ENCODE measurements at regions not wholly inside any gene's neighbourhood (a gene's known extent, or its start where the extent isn't known, plus 50 kb on each side); places are given as distances from the start of the nearest gene placed in this dataset.

DNA sequence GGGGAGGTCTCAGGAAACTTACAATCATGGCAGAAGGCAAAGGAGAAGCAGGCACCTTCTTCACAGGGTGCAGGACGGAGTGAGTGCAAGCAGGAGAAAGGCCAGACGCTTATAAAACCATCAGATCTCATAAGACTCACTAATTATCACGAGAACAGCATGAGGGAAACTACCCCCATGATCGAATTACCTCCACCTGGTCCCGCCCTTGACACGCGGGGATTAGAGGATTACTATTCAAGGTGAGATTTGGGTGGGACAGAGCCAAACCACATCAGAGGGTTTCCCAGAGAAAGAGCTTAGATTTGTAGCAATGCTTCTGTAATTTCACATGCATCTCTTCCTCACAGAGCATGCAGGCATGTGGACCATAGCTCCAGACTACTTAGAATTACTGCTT, 615.7 kb upstream of the UBE2E2 start:
- Histone ChIP-seq H2AFZ (ENCODE audit: low read depth, low read length) (no peak overlapping the region), H3K4me3 (ENCODE audit: low read depth in 1 of 2, low read length in 2 of 2) (no peak overlapping the region), H3K36me3 (ENCODE audit: insufficient read depth, low read length) (no peaks in the 10 kb centered on the region), H3K4me1 (ENCODE audit: insufficient read depth, low read length) (no peaks in the 10 kb centered on the region), H4K20me1 (ENCODE audit: insufficient read depth, low read length) (no peaks in the 10 kb centered on the region), H3K9ac (ENCODE audit: low read depth, low read length) (no peak overlapping the region), H3K4me2 (ENCODE audit: insufficient read depth, low read length) (no peak overlapping the region), H3K9me3 (ENCODE audit: insufficient read depth, low read length, severe bottlenecking) (no peaks in the 10 kb centered on the region), H3K27me3 (ENCODE audit: insufficient read depth, low read length, poor library complexity) (no peaks in the 10 kb centered on the region), H3K79me2 (ENCODE audit: insufficient read depth, low read length) (no peaks in the 10 kb centered on the region), H3K27ac (ENCODE audit: low read length) (no peak overlapping the region)
- TF ChIP-seq CTCF (IDR thresholded peaks at IDR 0.05; ENCODE audit: borderline replicate concordance, extremely low read depth, low read length, poor library complexity, severe bottlenecking) (no peak), EZH2 (IDR thresholded peaks at IDR 0.05; ENCODE audit: borderline replicate concordance, low read depth, low read length, severe bottlenecking) (no peak)
- ATAC-seq (ENCODE audit: insufficient read depth, low read depth) (no peak), DNase-seq (no peak)

DNA sequence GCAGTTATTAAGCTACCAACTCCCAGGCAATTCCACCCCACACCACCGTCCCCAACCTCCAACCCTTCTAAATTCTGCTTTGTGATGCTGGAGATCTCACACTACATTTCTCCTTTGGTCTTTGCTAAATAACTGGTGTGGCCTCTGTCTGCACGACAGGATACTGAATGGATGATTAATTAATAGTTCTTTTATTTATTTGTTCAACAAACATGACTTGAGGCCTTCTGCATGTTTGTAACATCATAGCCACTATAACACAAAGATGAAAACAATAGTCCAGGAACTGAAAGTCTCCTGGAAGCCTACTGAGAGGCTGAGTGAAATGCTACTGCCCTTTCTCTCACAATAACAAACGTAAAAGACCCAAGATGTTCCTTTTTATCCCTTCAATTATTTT, 609.5 kb upstream of the UBE2E2 start:
- Histone ChIP-seq H2AFZ (ENCODE audit: low read depth, low read length) (no peak overlapping the region), H3K27me3 (ENCODE audit: insufficient read depth, low read length, poor library complexity) (no peaks in the 10 kb centered on the region), H3K27ac (ENCODE audit: low read length) (no peak overlapping the region), H3K4me3 (ENCODE audit: low read depth in 1 of 2, low read length in 2 of 2) (no peak overlapping the region), H4K20me1 (ENCODE audit: insufficient read depth, low read length) (no peaks in the 10 kb centered on the region), H3K9me3 (ENCODE audit: insufficient read depth, low read length, severe bottlenecking) (no peaks in the 10 kb centered on the region), H3K36me3 (ENCODE audit: insufficient read depth, low read length) (no peaks in the 10 kb centered on the region), H3K9ac (ENCODE audit: low read depth, low read length) (no peak overlapping the region), H3K4me2 (ENCODE audit: insufficient read depth, low read length) (no peak overlapping the region), H3K4me1 (ENCODE audit: insufficient read depth, low read length) (no peaks in the 10 kb centered on the region), H3K79me2 (ENCODE audit: insufficient read depth, low read length) (no peaks in the 10 kb centered on the region)
- DNase-seq (no peak), ATAC-seq (ENCODE audit: insufficient read depth, low read depth) (no peak)
- TF ChIP-seq CTCF (IDR thresholded peaks at IDR 0.05; ENCODE audit: borderline replicate concordance, extremely low read depth, low read length, poor library complexity, severe bottlenecking) (no peak), EZH2 (IDR thresholded peaks at IDR 0.05; ENCODE audit: borderline replicate concordance, low read depth, low read length, severe bottlenecking) (no peak)

DNA sequence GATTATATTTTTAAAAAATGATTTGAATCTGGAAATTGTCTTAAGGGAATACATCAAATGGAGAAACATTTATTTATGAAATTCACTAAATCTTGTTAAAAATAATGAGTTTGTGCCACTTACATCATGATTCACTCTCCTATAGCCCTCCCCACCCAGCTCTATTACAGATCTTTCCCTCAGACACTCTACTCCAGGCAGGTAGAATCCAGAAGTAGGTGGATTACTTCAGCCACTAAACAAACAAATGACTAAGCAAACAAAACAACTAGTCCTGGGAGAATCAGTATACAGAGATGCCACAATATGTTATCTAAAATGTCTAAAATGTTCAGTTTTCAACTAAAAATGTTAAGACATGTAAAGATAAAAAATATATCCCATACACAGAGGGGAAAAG, 608.1 kb upstream of the UBE2E2 start:
- TF ChIP-seq EZH2 (IDR thresholded peaks at IDR 0.05; ENCODE audit: borderline replicate concordance, low read depth, low read length, severe bottlenecking) (no peak), CTCF (IDR thresholded peaks at IDR 0.05; ENCODE audit: borderline replicate concordance, extremely low read depth, low read length, poor library complexity, severe bottlenecking) (no peak)
- no peaks in the 10 kb centered on the region for H3K79me2 ChIP-seq (ENCODE audit: insufficient read depth, low read length)
- no peak overlapping the region for H3K27ac ChIP-seq (ENCODE audit: low read length)
- no peaks in the 10 kb centered on the region for H3K4me1 ChIP-seq (ENCODE audit: insufficient read depth, low read length)
- no peaks in the 10 kb centered on the region for H3K36me3 ChIP-seq (ENCODE audit: insufficient read depth, low read length)
- H3K27me3 ChIP-seq (ENCODE audit: insufficient read depth, low read length, poor library complexity) = no peaks in the 10 kb centered on the region
- DNase-seq (no peak), ATAC-seq (ENCODE audit: insufficient read depth, low read depth) (no peak)
- H2AFZ ChIP-seq (ENCODE audit: low read depth, low read length) = no peak overlapping the region
- no peak overlapping the region for H3K9ac ChIP-seq (ENCODE audit: low read depth, low read length)
- no peak overlapping the region for H3K4me3 ChIP-seq (ENCODE audit: low read depth in 1 of 2, low read length in 2 of 2)
- no peak overlapping the region for H3K4me2 ChIP-seq (ENCODE audit: insufficient read depth, low read length)
- H4K20me1 ChIP-seq (ENCODE audit: insufficient read depth, low read length) = no peaks in the 10 kb centered on the region
- H3K9me3 ChIP-seq (ENCODE audit: insufficient read depth, low read length, severe bottlenecking) = no peaks in the 10 kb centered on the region

- no peak overlapping the region for H3K27ac ChIP-seq (ENCODE audit: low read length)
Observed at GRCh38 chr3:22606461-22606860, 596.7 kb upstream of the UBE2E2 start.

More at GRCh38 chr3:22606461-22606860, 596.7 kb upstream of the UBE2E2 start:
- Histone ChIP-seq H3K4me1 (ENCODE audit: insufficient read depth, low read length) (no peaks in the 10 kb centered on the region), H3K4me3 (ENCODE audit: low read depth in 1 of 2, low read length in 2 of 2) (no peak overlapping the region), H3K4me2 (ENCODE audit: insufficient read depth, low read length) (no peak overlapping the region), H3K79me2 (ENCODE audit: insufficient read depth, low read length) (no peaks in the 10 kb centered on the region), H3K9me3 (ENCODE audit: insufficient read depth, low read length, severe bottlenecking) (no peaks in the 10 kb centered on the region), H3K27me3 (ENCODE audit: insufficient read depth, low read length, poor library complexity) (no peaks in the 10 kb centered on the region), H3K9ac (ENCODE audit: low read depth, low read length) (no peak overlapping the region), H3K36me3 (ENCODE audit: insufficient read depth, low read length) (no peaks in the 10 kb centered on the region), H2AFZ (ENCODE audit: low read depth, low read length) (no peak overlapping the region), H4K20me1 (ENCODE audit: insufficient read depth, low read length) (no peaks in the 10 kb centered on the region)
- no peak for ATAC-seq (ENCODE audit: insufficient read depth, low read depth)
- no peak for TF ChIP-seq EZH2 (IDR thresholded peaks at IDR 0.05; ENCODE audit: borderline replicate concordance, low read depth, low read length, severe bottlenecking)
- TF ChIP-seq CTCF (IDR thresholded peaks at IDR 0.05; ENCODE audit: borderline replicate concordance, extremely low read depth, low read length, poor library complexity, severe bottlenecking) = no peak
- no peak for DNase-seq

Measured in DND-41 (cell line).